RWPE1 (cell line): ENCODE measurements at regions not wholly inside any gene's neighbourhood (a gene's known extent, or its start where the extent isn't known, plus 50 kb on each side); places are given as distances from the start of the nearest gene placed in this dataset.

Source experiments
- CTCF ChIA-PET: fragments of 350-600 bp; sonication (Branson Sonifier 250); formaldehyde crosslinking; extraction: SDS; loops from one replicate; lab custom pipeline; 2021; lab: Yijun Ruan, JAX
- POLR2A ChIA-PET: fragments of 400-600 bp; formaldehyde crosslinking; extraction: SDS; loops from one replicate; lab custom pipeline; 2020; ENCODE audit warnings: antibody characterized with exemption; ENCODE audit not compliant: low non-redundant PET; lab: Yijun Ruan, JAX
- DNase-seq: peaks from one replicate; pipeline ENCODE4 v3.0.0; 2012; ENCODE audit warnings: low spot score
- H3K27ac ChIP-seq: fragments of 450-650 bp; 2 replicates; pipeline ENCODE4 v1.5.1; 2017
- CTCF ChIP-seq: fragments of 450-650 bp; conservative IDR thresholded peaks from 2 replicates; pipeline ENCODE4 v1.5.1; 2017; ENCODE audit warnings: low read depth, mild to moderate bottlenecking

- ChIA-PET CTCF (no interaction called here), POLR2A (no interaction called here)
- no peak for DNase-seq
- no peak for TF ChIP-seq CTCF
- H3K27ac ChIP-seq: no peak overlapping the region
These were observed 229.9 kb upstream of the LRTM1 start for GRCh38 chr3:55157731-55158130.

- no peak overlapping the region for H3K27ac ChIP-seq
- ChIA-PET POLR2A (no interaction called here), CTCF (no interaction called here)
- no peak for DNase-seq
- no peak for TF ChIP-seq CTCF
These were observed 229.2 kb upstream of the LRTM1 start for GRCh38 chr3:55156851-55157650.

- no peak for DNase-seq
- POLR2A ChIA-PET: no interaction called here
- CTCF ChIA-PET: no interaction called here
- no peak for TF ChIP-seq CTCF
- H3K27ac ChIP-seq: no peak overlapping the region
These were observed 220.2 kb upstream of the LRTM1 start for GRCh38 chr3:55147856-55148720.

- DNase-seq: no peak
- CTCF ChIA-PET: no interaction called here
- POLR2A ChIA-PET: no interaction called here
- TF ChIP-seq CTCF: no peak
- no peak overlapping the region for H3K27ac ChIP-seq
These were observed 219.5 kb upstream of the LRTM1 start for GRCh38 chr3:55147406-55147805.

GRCh38 chr3:55146216-55146615, 218.4 kb upstream of the LRTM1 start:
- no peak for TF ChIP-seq CTCF
- ChIA-PET POLR2A (no interaction called here), CTCF (interaction anchor here (0.5 kb wide), 1 partner anchor 8 kb away, joined by 5 read pairs; no protein-coding TSS in a partner anchor)
- DNase-seq: no peak
- no peak overlapping the region for H3K27ac ChIP-seq

GRCh38 chr3:55144015-55144673, 216.3 kb upstream of the LRTM1 start:
- no peak for TF ChIP-seq CTCF
- DNase-seq: no peak
- ChIA-PET POLR2A (no interaction called here), CTCF (no interaction called here)
- no peak overlapping the region for H3K27ac ChIP-seq
